OCI-LY7 (cell line): ENCODE measurements at regions not wholly inside any gene's neighbourhood (a gene's known extent, or its start where the extent isn't known, plus 50 kb on each side); places are given as distances from the start of the nearest gene placed in this dataset.

ENCODE experiments used
- BruUV-seq: library from RNA; stranded (reverse); fragments of 400-500 nt; replicated peaks from 2 replicates; lab custom pipeline; 2021; lab: Mats Ljungman, UMichigan
- CTCF ChIA-PET: fragments of 300-600 bp; sonication (Branson Sonifier 250); formaldehyde crosslinking; loops from one replicate; lab custom pipeline; 2022; ENCODE audit warnings: antibody characterized with exemption; ENCODE audit not compliant: unreplicated experiment; lab: Charles Lee
- POLR2A ChIA-PET: fragments of 300-600 bp; sonication (Branson Sonifier 250); formaldehyde crosslinking; loops from one replicate; lab custom pipeline; 2022; ENCODE audit warnings: antibody characterized with exemption; lab: Charles Lee
- DNase-seq: peaks from one replicate; pipeline ENCODE4 v3.0.0-alpha.2; 2015; ENCODE audit warnings: low spot score
- H2AFZ ChIP-seq: fragments of 200-600 bp; sonication (generic), shearing (Covaris generic); 2 replicates; pipeline ENCODE4 v1.6.1; 2014; ENCODE audit warnings: mild to moderate bottlenecking, antibody characterized with exemption, low read length, moderate library complexity
- H3K27ac ChIP-seq: fragments of 200-600 bp; sonication (generic); 2 replicates; pipeline ENCODE4 v1.5.1; 2014; ENCODE audit warnings: mixed run types, low read depth, mild to moderate bottlenecking, moderate library complexity, low read length, inconsistent platforms; ENCODE audit not compliant: poor library complexity, severe bottlenecking
- H3K36me3 ChIP-seq: fragments of 200-600 bp; sonication (generic); 2 replicates; pipeline ENCODE4 v1.6.1; 2014; ENCODE audit warnings: mild to moderate bottlenecking, antibody characterized with exemption, low read length, moderate library complexity, mixed read lengths; ENCODE audit not compliant: insufficient read depth
- H3K4me1 ChIP-seq: fragments of 200-600 bp; sonication (generic); 2 replicates; pipeline ENCODE4 v1.5.1; 2014; ENCODE audit warnings: mild to moderate bottlenecking, low read length; ENCODE audit not compliant: insufficient read depth, poor library complexity, severe bottlenecking
- H3K4me2 ChIP-seq: fragments of 200-600 bp; sonication (generic); 2 replicates; pipeline ENCODE4 v1.6.1; 2014; ENCODE audit warnings: mild to moderate bottlenecking, low read length
- H3K4me3 ChIP-seq: fragments of 200-600 bp; sonication (generic); 2 replicates; pipeline ENCODE4 v1.5.1; 2014; ENCODE audit warnings: mild to moderate bottlenecking, low read depth, low read length; ENCODE audit not compliant: poor library complexity, severe bottlenecking
- H3K79me2 ChIP-seq: fragments of 200-600 bp; sonication (generic); 2 replicates; pipeline ENCODE4 v1.6.1; 2016; ENCODE audit warnings: low read depth, mild to moderate bottlenecking, low read length, moderate library complexity, mixed read lengths; ENCODE audit not compliant: insufficient read depth
- H3K9me2 ChIP-seq: fragments of 200-600 bp; sonication (generic); 2 replicates; pipeline ENCODE4 v1.6.1; 2016; ENCODE audit warnings: mild to moderate bottlenecking, low read length, mixed read lengths; ENCODE audit not compliant: insufficient read depth
- H3K9me3 ChIP-seq: fragments of 200-600 bp; sonication (generic); 2 replicates; pipeline ENCODE4 v1.6.1; 2014; ENCODE audit warnings: mild to moderate bottlenecking, mixed run types, low read length, mixed read lengths
- H4K20me1 ChIP-seq: fragments of 200-600 bp; sonication (generic); 2 replicates; pipeline ENCODE4 v1.6.1; 2014; ENCODE audit warnings: mild to moderate bottlenecking, antibody characterized with exemption, low read length, moderate library complexity, mixed read lengths; ENCODE audit not compliant: insufficient read depth
- CTCF ChIP-seq: fragments of 200-600 bp; sonication (generic); conservative IDR thresholded peaks from 2 replicates; pipeline ENCODE4 v1.5.1; 2014; ENCODE audit warnings: mild to moderate bottlenecking, antibody characterized with exemption, low read length, moderate library complexity, mixed read lengths
- EZH2phosphoT487 ChIP-seq: fragments of 200-600 bp; sonication (generic); IDR thresholded peaks from 2 replicates; pipeline ENCODE4 v1.6.1; 2018; ENCODE audit warnings: low read depth, borderline replicate concordance, mild to moderate bottlenecking, mixed run types, antibody characterized with exemption, low read length, moderate library complexity, mixed read lengths
- intact Hi-C: fragments of 100-400 bp; cut with micrococcal nuclease; formaldehyde crosslinking; loops from one replicate; pipeline ENCODE4 v1.10.0; 2022; ENCODE audit not compliant: unreplicated experiment

GRCh38 chr6:112701201-112701600 lies 354.1 kb downstream of the RFPL4B start:
- H2AFZ ChIP-seq, result no peak overlapping the region
- H3K4me1 ChIP-seq, result no peaks in the 10 kb centered on the region
- H3K36me3 ChIP-seq, result no peaks in the 10 kb centered on the region
- H3K9me3 ChIP-seq, result no peaks in the 10 kb centered on the region
- H4K20me1 ChIP-seq, result no peaks in the 10 kb centered on the region
- TF ChIP-seq EZH2phosphoT487 (no peak), CTCF (no peak)
- H3K27ac ChIP-seq, result no peak overlapping the region
- ChIA-PET POLR2A (no interaction called here), CTCF (interaction anchor here (0.6 kb wide), 1 partner anchor 297 kb away, joined by 3 read pairs; no protein-coding TSS in a partner anchor)
- DNase-seq, result no peak
- no peaks in the 10 kb centered on the region for H3K9me2 ChIP-seq
- no peak overlapping the region for H3K4me3 ChIP-seq
- H3K79me2 ChIP-seq, result no peaks in the 10 kb centered on the region
- no TSS peak for BruUV-seq
- intact Hi-C loops, result no loop called here
- H3K4me2 ChIP-seq, result no peak overlapping the region

GRCh38 chr6:112710710-112711109 lies 363.6 kb downstream of the RFPL4B start:
- BruUV-seq, result no TSS peak
- Histone ChIP-seq H4K20me1 (no peaks in the 10 kb centered on the region), H3K4me1 (no peaks in the 10 kb centered on the region), H3K4me3 (no peak overlapping the region), H3K27ac (no peak overlapping the region), H3K9me2 (no peaks in the 10 kb centered on the region), H3K36me3 (no peaks in the 10 kb centered on the region), H3K79me2 (no peaks in the 10 kb centered on the region), H3K4me2 (no peak overlapping the region), H3K9me3 (no peaks in the 10 kb centered on the region), H2AFZ (no peak overlapping the region)
- intact Hi-C loops, result no loop called here
- no peak for DNase-seq
- ChIA-PET CTCF (no interaction called here), POLR2A (no interaction called here)
- no peak for TF ChIP-seq EZH2phosphoT487

- no TSS peak for BruUV-seq
- no peak for TF ChIP-seq EZH2phosphoT487
- TF ChIP-seq CTCF, result no peak
- Histone ChIP-seq H3K79me2 (no peaks in the 10 kb centered on the region), H3K9me3 (no peaks in the 10 kb centered on the region), H3K27ac (no peak overlapping the region), H3K9me2 (no peaks in the 10 kb centered on the region), H3K4me3 (no peak overlapping the region), H3K4me1 (no peaks in the 10 kb centered on the region), H3K4me2 (no peak overlapping the region), H4K20me1 (no peaks in the 10 kb centered on the region), H2AFZ (no peak overlapping the region), H3K36me3 (no peaks in the 10 kb centered on the region)
- ChIA-PET POLR2A (no interaction called here), CTCF (no interaction called here)
- intact Hi-C loops, result no loop called here
- no peak for DNase-seq
These were observed 366.3 kb downstream of the RFPL4B start for GRCh38 chr6:112713402-112713801.
